HG02642 (cell line): ENCODE measurements at regions not wholly inside any gene's neighbourhood (a gene's known extent, or its start where the extent isn't known, plus 50 kb on each side); places are given as distances from the start of the nearest gene placed in this dataset.

Source experiments
- ATAC-seq: cut with Tn5 transposase; IDR thresholded peaks from one replicate; pipeline ENCODE4 v1.9.1; 2021; ENCODE audit warnings: mild to moderate bottlenecking; ENCODE audit not compliant: unreplicated experiment, poor library complexity

- no peak for ATAC-seq
Measured at GRCh38 chr2:217069263-217070042, 209.6 kb upstream of the TNP1 start.

- no peak for ATAC-seq
Measured at GRCh38 chr2:217068677-217069250, 208.9 kb upstream of the TNP1 start.

GRCh38 chr2:217067787-217068186 lies 207.9 kb upstream of the TNP1 start:
- no peak for ATAC-seq

- ATAC-seq = no peak
Measured at GRCh38 chr2:217066510-217067270, 206.8 kb upstream of the TNP1 start.

- ATAC-seq = no peak
Measured at GRCh38 chr2:217065695-217066405, 206.0 kb upstream of the TNP1 start.

- no peak for ATAC-seq
Measured at GRCh38 chr2:217065012-217065290, 205.1 kb upstream of the TNP1 start.

- ATAC-seq = no peak
Measured at GRCh38 chr2:217064234-217065011, 204.6 kb upstream of the TNP1 start.

GRCh38 chr2:217063238-217063755 lies 203.4 kb upstream of the TNP1 start:
- ATAC-seq = no peak

GRCh38 chr2:217062768-217063167 lies 202.9 kb upstream of the TNP1 start:
- no peak for ATAC-seq

- ATAC-seq = no peak
Measured at GRCh38 chr2:217061916-217062505, 202.1 kb upstream of the TNP1 start.

GRCh38 chr2:217060951-217061547 lies 201.2 kb upstream of the TNP1 start:
- no peak for ATAC-seq

GRCh38 chr2:217060516-217060915 lies 200.7 kb upstream of the TNP1 start:
- ATAC-seq = no peak

GRCh38 chr2:217058791-217059755 lies 199.2 kb upstream of the TNP1 start:
- ATAC-seq = no peak

- no peak for ATAC-seq
Measured at GRCh38 chr2:217057773-217058172, 197.9 kb upstream of the TNP1 start.

GRCh38 chr2:217055624-217056023 lies 195.8 kb upstream of the TNP1 start:
- no peak for ATAC-seq

- no peak for ATAC-seq
Measured at GRCh38 chr2:217054791-217055190, 194.9 kb upstream of the TNP1 start.

GRCh38 chr2:217052856-217053577 lies 193.2 kb upstream of the TNP1 start:
- ATAC-seq = no peak
